HG03108 (cell line): ENCODE measurements at regions not wholly inside any gene's neighbourhood (a gene's known extent, or its start where the extent isn't known, plus 50 kb on each side); places are given as distances from the start of the nearest gene placed in this dataset.
A peak's percentile ranks its signal among the peaks of the same experiment; 100 is the strongest.

ENCODE experiments used
- ATAC-seq: cut with Tn5 transposase; IDR thresholded peaks from one replicate; pipeline ENCODE4 v1.9.1; 2021; ENCODE audit warnings: moderate library complexity; ENCODE audit not compliant: unreplicated experiment

DNA sequence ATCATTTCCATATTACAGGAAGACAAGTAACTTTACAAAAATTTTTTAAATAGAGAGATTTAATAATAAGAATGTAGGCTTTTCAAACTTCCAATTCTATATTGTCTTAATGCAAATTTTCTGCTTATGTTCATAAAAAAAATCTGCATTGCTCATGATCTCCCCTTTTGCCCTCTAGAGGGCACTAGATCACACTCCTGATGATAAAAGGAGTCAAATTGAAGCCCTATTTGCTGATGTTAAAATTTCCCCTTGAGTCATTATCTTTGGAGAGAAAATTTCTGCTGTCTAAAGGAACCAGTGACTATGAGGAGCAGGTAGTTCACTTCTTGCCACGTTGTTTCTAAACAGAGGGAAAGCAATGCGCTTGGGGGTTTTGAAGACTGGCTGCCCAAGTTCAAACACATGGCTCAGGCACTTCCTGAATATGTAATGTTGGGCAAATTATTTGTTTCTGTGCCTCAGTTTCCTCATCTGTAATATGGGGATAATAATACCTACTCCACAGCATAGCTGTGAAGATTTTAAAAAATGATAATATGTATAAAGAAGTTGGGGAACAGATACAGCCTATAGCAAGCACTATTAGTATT lies 874.2 kb downstream of the TFAP2A start:
- ATAC-seq: peak; percentile 58

DNA sequence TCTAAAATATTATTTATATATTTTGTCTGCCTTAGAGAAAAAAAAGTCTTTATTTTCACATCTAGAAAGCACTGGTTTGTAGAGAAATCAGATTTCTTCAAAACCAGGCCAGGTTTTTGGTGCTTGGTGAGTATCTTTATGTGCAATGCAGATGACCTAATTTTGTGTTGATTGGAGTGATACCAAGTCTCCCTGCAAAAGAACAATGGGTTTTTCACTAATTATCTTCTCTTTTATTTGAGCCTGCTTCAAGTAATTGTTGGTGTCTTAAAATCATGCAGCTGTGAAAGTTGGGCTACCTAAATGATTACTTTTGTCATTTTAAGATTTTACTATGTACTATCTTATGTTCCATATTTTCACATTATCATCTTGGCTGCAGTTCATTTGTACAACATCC lies 874.7 kb downstream of the TFAP2A start:
- no peak for ATAC-seq

- ATAC-seq: no peak
Measured at GRCh38 chr6:9539231-9539755, 875.6 kb downstream of the TFAP2A start.

DNA sequence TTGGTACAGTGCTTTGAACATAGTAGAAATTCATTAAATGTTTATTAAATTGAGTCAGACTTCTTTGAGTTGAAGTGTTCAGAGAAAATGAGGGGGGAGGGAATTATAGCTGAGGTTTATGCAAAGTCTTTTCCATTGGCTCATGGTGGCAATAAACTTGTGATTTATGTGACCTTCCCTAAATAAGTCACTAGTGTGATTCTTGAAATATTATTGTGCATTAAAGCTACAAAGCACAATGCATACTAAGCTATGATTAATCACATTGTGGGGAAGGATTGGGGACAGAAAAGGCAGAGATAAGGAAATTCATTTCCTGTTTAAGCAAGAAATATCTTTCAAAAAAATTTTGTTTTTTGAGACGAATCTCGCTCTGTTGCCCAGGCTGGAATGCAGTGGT lies 877.5 kb downstream of the TFAP2A start:
- ATAC-seq: no peak

- no peak for ATAC-seq
Measured at GRCh38 chr6:9535106-9535505, 879.8 kb downstream of the TFAP2A start.

DNA sequence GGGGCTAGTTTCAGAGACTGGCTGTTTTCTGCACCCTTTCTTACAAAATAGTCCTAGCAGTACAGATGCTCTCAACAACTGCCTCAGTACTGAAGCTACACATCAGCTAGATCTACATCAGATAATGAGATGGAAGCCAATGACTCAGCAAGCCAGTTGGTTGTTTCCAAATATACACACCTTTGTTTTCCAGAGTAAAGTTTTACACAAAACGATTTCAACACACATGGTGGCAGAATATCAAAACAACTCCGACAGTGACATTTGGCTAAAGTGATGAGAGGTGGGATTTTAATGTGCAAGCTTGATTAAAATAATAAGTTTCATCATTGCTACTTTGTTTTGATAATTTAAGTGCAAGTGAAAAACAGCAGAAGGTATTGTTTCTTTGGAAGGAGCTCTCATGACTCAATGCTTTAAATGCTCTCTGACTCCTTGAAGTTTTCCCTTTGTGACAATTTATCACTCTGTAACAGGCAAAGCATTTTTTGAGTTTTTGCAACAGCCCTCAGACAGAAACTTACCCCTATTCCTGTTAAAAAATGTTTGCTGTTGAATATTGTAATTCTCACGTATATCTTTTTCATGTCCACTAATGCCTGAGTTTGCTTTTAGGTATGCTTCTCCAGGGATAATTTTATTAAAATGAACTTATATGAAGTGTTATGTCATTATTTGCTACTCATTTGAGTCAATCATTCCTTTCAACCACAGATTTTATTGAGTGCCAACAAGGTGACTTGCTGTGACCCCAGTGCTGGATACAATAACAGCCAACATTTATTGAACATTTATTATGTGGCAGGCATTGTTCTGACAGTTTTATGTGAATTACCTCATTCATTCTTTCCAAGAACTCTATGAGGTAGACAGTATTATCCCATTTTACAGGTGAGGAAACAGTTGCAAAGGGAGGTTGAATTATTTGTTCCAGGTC lies 882.0 kb downstream of the TFAP2A start:
- ATAC-seq: no peak

- ATAC-seq: no peak
Measured at GRCh38 chr6:9527679-9528286, 887.1 kb downstream of the TFAP2A start.

GRCh38 chr6:9523462-9523861 lies 891.4 kb downstream of the TFAP2A start:
- ATAC-seq: no peak

GRCh38 chr6:9522101-9522500 lies 892.8 kb downstream of the TFAP2A start:
- ATAC-seq: no peak

DNA sequence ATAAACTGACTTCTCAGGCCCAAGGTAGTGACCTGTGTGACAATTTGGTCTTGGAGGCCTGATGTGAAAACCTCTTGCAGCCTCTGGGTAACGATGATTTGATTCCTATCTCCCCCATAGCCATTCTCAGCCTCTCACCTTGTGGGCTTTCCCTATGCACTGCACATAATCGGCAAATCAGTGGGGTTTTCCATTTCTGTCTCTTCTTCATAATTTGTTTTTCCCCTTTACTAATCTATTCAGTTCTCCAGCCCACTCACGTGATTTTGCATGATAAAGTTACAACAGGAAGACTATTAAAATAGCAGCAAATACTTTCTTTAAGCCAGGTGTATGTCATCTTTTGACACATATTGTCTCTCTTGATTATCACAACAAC lies 893.7 kb downstream of the TFAP2A start:
- ATAC-seq: no peak

- no peak for ATAC-seq
Measured at GRCh38 chr6:9520417-9521151, 894.3 kb downstream of the TFAP2A start.

- ATAC-seq: no peak
Measured at GRCh38 chr6:9518431-9518830, 896.4 kb downstream of the TFAP2A start.

DNA sequence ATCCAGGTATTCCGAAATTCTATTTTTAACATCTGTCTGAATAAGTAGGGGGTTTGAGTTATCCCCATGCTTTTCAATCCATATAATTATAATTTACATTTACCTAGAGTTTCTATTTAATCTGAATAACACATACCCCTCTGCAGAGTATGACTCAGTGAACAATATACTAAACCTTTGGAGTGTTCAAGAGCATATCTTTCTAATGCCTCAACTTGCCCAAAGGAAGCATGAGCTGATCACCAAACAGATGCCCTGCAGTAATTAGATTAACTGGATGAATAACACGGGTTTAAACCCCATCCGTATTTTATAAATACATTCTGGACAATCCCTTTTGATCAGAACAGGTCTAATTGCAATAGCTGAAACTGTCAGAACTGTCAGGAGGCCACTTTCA lies 897.1 kb downstream of the TFAP2A start:
- ATAC-seq: no peak

DNA sequence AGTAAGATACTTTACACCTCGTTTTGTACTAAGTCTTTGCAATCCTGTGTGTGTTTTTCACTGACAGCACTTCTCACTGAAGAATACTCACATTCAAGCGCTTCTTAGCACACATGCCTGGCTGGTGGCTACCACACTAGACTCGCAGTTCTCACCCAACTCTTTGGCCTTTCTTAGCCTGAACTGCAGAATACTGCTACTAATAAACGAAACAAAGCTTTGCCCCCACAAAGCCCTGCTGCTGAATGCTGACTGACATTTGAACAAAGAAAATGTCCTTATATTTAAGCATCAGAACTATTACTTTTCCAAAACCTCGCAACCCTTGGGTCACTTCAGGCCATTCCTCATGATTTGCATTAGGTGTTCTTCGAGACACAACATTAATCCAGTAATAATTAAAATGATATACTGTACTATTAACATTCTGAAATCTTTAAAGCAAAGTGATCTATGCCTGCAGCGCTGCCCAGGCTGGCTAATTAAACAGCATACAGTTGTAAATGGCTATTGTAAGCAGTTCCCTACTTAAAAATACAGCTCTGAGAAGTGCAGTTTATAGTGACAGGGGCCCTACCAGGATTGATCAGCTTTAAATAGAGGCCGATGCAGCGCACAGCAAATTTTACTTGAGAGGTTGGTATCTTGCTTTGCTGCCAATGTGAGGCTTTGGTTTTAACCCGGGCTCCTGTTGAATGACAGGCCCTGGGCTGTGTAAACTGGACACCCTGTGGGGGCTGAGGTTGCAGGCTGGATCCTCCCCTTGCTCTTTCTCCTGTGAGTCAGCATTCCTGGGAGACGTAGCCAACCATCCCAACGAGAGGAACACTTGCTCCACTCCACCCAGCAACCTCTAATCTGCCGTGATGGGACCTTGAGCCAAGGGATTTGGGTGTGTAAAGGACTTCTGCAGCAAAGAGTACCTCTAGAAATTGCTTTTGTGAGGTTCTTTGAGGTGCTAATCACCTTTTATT lies 899.0 kb downstream of the TFAP2A start:
- ATAC-seq: no peak

DNA sequence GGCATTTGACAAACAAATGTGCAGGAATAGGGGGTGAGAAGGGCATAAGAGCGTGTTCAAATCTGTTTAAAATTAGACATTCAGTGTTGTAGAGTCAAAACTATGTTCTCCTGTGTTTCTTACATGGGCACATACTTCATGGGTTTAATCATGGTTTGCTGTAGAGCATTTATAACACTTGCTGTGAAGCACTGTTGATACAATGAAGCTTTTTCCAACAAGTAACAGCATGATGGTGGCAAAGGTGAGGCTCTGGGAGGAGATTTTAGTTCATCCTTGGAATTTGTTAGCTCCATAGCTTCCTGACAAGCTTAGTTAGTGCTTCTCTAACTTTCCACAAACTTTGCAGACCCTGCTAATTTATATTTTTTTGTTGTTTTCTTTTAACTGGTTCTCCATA lies 900.7 kb downstream of the TFAP2A start:
- ATAC-seq: no peak

- ATAC-seq: no peak
Measured at GRCh38 chr6:9511157-9511556, 903.7 kb downstream of the TFAP2A start.

DNA sequence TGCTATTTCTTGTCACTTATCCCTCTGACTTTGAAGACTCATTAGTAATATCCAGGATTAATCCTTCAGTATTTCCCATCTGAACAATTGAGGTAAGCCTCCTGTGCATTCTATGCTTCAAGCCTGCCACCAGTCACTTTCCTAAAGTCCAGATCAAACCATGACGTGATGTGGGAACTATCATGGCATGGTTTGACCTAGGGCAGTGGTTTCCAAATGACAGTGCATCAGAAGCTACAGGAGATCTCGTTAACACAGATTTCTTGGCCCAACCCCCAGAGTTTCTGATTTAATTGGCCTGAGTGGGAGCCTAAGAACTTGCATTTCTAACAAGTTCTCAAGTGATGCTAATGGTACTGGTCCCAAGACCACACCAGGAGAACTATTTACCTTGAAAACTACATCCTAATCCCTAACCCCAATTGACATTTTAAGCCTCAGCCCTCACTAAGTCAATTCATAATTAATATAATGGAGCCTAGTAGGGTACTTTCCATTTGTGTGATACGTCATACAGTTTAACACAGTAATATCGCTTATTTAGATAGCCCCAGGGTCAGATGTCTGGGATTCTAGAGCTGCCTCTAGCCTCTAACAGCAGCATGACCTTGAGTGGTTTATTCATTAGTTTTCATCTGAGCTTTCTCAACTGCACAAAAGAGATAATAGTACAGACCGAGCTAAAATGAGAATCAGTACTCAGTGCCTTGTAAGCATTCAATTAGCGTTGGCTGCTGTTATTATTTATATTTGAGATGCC lies 907.6 kb downstream of the TFAP2A start:
- ATAC-seq: no peak

DNA sequence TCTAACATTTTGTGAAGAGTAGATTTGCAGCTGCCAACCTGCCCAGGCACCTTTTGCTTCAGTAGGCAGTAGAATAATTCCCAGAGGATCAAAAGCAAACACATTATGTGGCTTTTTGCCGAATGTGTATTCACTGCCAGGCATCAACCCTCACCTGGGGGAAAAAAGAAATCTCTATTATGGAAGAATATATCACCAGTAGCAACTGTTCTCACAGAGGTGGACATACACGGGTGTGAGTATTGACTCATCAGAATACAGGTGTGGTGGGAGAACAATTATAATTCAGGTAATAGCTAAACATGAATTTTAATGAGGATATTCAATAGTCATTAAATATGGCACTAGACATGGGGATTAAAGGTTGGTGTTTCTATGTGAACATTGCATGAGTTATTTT lies 910.7 kb downstream of the TFAP2A start:
- no peak for ATAC-seq

- no peak for ATAC-seq
Measured at GRCh38 chr6:9503111-9503761, 911.6 kb downstream of the TFAP2A start.
